ENCODE measurements at regions not wholly inside any gene's neighbourhood (a gene's known extent, or its start where the extent isn't known, plus 50 kb on each side); places are given as distances from the start of the nearest gene placed in this dataset.
A peak's percentile ranks its signal among the peaks of the same experiment; 100 is the strongest.

DNA sequence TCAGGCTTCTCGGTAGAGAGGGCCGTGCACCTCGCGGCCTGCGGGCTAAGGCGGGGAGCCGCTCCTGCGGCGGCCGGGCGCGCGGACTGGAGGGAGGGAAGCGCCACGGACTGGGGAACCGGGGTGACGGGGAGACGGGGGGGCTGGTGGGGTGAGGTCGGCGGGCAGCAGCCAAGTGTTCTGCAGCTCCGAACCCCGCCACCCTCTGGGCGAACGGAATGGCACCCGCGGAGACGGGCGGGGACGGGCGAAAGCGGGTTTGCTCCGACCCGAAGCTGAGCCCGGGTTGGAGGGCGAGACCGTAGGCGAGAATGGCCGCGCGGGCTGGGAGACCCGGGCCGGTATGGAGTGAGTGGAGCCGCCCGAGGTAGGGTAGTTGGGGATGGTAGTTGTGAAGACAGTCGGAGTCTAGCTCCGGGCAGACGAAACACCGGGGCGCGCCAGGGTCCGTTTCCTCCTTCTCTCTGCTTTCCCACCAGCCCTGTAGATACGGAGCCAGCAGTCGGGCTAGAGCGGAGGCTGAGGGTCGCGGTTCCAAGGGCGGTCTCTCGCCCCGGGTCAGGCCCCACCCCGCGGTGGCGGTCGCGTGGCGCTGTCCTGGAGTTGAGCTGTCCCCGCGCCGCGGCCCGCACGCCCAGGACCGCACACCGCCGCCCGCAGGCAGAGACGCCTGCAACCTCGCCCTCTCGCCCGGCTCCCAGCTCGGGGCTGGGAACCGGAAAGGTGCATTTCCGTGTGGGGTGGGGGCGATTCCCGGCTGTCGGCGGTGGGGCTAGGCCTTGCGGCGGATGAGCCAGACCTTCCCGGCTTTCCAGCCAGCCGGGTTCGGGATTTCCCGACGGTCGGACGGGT, 160.3 kb upstream of the SIX2 start:
- H3K4me3 ChIP-seq (ENCODE audit: low read length), result peak overlapping the region; percentile 48
- no peak for DNase-seq (ENCODE audit: low read depth, low spot score)

DNA sequence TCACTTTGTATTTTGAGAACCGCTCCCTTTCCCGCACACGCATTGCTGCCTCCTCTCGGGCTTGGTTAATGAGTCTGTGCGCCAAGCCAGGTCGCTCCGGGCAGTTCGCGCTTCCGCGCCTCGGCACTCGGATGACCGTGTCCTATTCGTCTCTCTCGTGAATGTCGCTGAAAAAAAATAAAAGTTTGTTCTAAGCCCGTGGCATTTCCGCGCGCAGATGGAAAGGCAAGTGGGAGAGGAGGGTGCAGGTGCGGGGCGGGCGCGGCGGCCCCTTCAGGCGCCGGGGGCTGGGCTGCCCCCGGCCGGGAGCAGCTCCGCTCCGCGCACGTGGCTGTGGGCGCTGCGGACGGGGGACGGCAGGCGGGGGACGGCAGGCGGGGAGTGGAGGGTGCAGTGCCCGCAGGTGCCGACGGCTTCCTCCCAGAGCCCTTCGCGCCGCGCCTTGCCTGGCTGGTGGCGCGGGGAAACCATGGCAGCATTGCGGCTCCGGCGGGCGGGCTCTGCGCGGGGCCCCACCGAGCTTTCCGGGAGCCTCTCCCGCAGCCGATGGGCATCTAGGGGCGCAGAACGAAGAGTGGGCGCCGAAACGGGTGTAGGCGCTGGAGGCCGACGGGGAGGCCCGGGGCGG, 159.6 kb upstream of the SIX2 start:
- no peak for DNase-seq (ENCODE audit: low read depth, low spot score)
- H3K4me3 ChIP-seq (ENCODE audit: low read length), result peak overlapping the region; percentile 48

DNA sequence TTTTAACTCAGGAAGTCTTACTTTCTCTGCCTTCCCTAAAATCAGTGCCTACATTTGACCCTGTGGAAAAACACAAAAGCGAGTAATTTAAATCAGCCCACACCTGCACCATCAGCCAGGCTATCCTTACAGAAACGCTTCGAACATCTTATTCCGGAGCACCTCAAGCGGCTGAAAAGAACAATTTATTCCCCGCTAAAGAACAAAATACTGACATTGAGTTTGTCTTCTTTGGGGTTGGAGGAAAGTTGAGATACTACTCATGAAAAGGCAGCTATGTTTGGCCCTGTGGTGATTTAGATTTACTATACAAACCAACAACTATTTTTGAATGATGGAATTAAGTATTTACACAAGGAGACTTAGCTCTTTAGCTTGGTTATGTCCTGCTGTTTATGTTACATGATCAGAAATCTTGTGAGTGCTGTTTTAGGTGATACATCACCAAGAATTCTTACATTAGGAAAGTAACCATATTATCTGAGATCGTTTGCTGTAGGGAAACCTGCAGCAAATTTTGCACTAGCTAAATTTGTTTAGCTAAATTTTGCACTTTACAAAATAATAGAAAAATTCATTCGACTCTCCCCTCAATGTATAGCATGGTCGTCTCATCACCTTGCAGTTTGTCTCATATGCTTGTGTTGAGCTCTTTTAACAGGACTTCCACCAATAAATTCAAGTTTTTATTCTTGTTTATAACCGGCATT, 158.8 kb upstream of the SIX2 start:
- DNase-seq (ENCODE audit: low read depth, low spot score), result no peak

DNA sequence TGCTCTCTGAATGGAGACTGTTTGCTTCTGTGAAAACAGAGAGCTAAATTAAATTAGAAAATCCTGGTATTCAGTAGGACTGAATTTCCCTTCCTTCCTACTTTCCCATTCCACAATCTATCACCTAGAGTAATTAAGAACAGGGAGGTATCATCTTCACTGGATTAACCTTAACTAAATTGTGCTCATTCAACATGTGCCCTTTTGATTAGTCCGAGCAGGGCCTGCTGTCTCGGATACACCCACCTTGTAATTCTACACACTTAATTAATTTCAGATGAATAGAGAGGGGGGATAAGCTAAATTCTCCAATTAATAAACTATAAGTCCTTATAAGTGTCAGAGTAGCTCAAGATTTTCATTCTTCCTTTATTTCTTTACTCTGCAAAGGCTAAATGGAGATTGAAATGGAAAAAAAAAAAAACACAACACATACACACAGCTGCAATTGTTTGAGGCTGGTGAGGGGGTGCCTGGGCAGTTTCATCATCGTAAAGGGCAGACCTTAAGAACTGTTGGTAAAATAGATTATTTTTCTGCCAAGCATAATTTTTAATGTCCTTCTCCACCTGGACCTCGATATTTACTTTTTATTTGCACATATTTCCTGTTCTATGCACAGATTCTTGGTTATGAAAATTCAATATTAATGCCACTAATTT, 157.1 kb upstream of the SIX2 start:
- no peak for DNase-seq (ENCODE audit: low read depth, low spot score)
- no peak overlapping the region for H3K4me3 ChIP-seq (ENCODE audit: low read length)

More for the DNA sequence above, 158.8 kb upstream of the SIX2 start:
- H3K4me3 ChIP-seq (ENCODE audit: low read length), result peak overlapping the region; percentile 48

DNA sequence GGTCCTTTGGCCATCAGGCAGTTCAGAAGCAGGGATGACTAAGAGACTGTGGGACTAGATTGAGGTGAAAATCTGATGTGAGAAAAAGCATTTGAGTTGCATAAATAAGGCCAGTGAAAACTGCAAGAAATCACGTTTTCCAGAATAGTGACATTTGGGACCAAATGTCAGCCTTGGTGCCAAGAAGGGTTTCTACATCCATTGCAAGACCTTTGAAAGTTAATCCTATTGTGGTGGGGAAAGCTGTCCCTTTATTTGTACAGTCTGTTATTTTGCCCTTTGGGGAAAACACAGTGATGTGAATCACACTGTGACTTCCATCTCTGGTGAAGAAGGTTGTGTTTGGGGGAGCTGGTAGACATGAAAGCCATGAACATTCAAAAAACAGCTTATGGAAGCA, 153.5 kb upstream of the SIX2 start:
- no peak overlapping the region for H3K4me3 ChIP-seq (ENCODE audit: low read length)
- no peak for DNase-seq (ENCODE audit: low read depth, low spot score)

DNA sequence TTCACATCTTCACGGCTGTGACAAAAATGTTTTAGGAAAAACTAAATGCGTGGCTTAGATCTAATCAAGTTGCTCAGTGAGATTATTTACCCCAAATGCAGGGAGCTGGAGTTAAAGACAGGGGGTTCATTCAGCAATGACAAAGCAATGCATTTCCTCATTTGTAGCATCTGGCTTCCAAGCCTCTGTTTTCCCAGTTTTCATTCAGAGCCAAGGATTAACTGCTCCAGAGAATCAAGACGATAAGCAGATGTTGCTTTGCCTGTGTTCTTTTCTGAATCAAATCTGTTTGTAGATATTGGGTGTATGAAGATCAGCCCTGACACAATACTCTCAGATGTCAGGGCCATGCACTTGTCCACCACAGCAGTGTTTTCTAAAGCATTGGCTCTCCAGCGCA, 147.4 kb upstream of the SIX2 start:
- no peak overlapping the region for H3K4me3 ChIP-seq (ENCODE audit: low read length)
- no peak for DNase-seq (ENCODE audit: low read depth, low spot score)

DNA sequence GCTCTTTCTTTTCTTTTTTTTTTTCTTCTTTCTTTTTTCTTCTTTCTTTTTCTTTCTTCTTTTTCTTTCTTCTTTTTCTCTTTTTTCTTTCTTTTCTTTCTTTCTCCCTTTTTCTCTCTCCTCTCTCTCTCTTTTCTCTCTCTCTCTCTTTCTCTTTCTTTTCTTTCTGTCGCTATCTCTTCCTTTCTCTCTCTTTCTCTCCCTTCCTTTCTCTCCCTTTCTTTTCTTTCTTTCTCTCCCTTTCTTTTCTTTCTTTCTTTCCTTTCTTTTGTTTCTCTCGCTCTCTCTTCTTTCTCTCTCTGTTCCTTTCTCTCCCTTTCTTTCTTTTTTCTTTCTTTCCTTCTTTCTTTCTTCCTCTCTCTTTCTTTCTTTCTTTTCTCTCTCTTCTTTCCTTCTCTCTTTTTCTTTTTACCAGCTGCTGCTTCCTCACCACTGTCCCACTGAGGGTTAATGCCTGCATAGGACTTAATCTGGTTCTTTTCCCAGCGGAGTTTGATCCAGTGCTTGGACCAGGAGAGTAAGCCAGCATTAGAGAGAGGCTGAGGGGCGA, 145.4 kb upstream of the SIX2 start:
- H3K4me3 ChIP-seq (ENCODE audit: low read length), result no peak overlapping the region
- no peak for DNase-seq (ENCODE audit: low read depth, low spot score)

DNA sequence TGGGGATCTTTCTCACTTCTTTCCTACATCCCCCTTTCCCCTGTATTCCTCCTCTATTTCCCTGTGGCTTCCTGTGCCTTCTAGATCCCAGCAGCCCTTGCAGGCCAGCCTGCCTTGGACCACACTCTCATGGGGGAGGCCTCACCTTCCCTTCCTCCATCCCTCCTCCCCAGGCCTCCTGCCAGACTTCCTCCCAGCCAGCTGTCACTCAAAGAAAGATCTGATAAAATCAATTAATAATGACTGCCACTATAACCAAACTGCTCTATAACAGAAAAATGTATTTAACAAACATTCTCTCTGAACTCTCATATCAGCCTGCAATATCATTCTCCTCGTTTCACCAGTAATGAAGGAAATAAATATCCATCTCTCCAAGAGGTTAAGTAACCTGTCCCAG, 144.9 kb upstream of the SIX2 start:
- no peak overlapping the region for H3K4me3 ChIP-seq (ENCODE audit: low read length)
- DNase-seq (ENCODE audit: low read depth, low spot score), result no peak

DNA sequence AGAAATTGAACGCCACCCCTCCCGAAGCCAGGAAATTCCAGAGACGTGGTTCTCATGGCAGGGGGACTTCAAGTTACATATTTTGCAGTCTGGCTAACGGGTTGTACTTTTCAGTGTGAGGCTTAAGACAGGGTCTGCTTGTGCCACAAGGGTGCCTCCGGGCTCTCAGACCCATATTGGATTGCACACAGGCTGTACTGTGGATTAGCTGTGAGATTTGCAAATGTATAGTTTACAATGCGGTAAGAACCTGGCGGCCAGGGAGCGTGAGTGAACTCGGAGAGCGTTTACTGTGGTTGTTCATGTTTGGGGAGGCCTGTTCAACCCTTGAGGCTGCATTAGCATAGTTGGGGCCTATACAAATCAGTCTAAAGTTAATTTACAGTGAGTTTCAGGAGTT, 143.9 kb upstream of the SIX2 start:
- no peak for DNase-seq (ENCODE audit: low read depth, low spot score)
- no peak overlapping the region for H3K4me3 ChIP-seq (ENCODE audit: low read length)

DNA sequence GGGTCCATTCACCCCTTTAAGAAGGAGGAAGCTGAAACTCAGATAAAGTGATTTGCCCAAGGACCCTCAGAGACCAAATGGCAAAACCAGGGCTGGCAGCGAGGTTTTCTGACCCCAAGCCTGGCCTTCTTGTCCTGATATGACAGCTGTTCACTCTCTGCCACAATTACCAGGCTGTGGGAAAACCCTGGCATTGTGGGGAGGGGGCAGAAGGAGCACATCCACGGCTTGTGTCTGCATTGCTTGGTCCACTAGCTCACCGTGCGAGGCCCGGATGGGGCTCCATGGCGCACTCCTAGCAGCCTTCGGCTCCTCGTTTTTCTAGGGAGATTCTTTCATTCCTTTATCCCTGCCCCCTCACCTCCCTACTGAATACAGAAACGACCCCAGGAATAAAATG, 143.4 kb upstream of the SIX2 start:
- H3K4me3 ChIP-seq (ENCODE audit: low read length), result no peak overlapping the region
- DNase-seq (ENCODE audit: low read depth, low spot score), result no peak

DNA sequence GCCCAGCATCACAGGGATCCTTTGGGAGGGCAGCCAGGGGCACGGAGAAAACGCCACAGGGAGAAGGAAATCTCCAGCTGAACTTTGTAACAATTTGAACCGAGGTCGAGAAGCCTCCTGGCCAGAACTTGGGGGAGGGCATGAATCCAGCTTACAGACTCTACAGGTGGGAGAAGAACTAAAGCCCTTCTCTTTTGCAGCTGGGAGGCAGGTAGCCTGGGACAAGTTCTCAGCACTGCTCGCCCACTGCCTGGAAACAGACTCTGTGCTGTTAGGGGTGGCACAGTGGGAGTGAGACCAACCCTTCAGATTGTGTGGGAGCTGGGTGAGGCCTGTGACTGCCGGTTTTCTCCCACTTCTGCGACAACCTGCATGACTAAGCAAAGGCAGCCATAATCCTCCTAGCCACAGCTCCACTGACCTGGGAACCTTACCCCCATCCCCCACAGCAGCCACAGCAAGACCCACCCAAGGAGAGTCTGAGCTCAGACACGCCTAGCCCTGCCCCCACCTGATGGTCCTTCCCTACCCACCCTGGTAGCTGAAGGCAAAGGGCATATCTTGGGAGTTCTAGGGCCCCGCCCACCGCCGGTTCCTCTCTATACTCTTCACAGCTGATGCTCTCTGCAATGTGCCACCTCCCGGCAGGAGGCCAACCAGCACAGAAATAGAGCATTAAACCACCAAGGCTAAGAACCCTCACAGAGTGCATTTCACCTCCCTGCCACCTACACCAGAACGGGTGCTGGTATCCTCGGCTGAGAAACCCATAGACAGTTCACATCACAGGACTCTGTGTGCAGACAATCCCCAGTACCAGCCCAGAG, 136.0 kb upstream of the SIX2 start:
- H3K4me3 ChIP-seq (ENCODE audit: low read length), result no peak overlapping the region
- no peak for DNase-seq (ENCODE audit: low read depth, low spot score)

DNA sequence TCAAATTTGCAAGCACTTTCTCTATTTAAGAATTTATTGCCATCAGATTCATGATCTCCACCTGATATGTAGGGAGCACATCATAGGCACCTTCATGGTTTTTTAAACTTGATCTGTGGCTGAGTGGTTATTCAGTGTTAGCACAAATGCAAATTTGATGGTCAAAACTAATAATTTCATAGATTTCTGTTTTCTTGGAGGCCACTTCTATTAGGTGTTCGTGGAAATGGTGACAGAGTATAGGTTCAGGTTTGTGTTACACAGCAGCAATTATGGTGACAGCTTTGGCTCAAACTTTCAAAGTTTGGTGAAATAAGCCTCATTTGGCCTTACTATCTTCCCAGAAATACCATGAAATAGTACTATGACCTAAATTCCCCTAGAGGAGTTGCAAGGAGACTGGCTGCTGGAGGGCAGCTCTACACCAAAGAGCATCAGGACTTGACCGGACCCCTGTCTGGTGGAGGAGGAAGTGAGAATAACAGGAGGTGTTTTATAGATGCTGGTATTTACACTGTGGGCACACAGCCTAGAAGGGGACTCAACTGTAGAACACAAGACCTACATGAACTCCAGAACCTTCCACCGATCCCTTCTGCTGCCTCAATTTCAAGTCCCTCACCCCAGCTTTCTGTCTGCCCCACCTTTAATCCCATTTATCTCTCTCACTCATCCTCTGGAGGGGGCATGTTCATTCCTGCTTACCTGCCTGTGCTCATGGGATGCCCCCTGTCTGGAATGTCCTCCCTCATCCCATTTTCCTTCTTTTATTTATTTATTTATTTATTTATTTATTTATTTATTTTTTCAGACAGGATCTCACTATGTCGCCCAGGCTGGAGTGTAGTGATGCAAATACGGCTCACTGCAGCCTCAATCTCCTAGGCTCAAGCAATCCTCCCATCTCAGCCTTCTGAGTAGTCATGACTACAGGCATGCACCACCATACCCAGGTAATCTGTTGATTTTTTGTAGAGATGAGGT, 132.9 kb upstream of the SIX2 start:
- no peak for DNase-seq (ENCODE audit: low read depth, low spot score)
- no peak overlapping the region for H3K4me3 ChIP-seq (ENCODE audit: low read length)

DNA sequence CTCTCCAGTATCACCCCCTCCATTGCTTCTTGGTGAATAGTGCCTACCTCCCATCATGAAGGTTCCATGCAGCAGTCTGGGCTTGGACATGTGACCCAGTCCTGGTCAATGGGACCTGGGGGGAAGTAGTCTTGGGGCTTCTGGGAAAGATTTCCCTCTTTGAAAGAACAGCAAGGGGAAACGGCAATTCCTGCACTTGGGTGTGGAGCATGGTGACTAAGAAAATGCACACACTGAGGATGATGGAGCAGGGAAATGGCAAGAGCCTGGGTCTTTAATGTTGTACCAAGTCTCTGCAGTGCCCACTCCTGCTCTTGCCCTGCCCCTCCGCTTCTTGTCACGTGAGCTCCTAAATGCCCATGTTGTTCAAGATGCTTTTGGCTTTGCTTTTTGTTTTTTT, 131.4 kb upstream of the SIX2 start:
- H3K4me3 ChIP-seq (ENCODE audit: low read length), result no peak overlapping the region
- DNase-seq (ENCODE audit: low read depth, low spot score), result no peak

DNA sequence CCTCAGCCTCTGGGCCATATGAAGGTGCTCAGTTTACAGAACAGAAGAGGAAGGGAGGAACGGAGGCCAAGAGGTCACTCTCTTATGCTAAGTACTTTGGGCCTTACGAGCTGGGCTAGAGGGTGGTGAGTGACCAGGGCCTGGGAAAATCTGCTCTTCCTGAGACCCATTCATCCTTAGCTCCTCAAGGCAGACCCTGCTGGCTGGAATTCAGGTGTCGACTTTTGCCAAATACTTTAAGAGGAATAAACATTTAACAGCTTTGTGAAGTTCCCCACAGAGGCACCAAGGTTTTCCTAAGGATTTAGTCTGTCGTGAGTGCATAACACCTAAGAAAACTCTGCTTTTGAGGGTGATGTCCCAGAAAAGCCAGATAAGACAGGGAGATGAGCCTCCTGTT, 129.7 kb upstream of the SIX2 start:
- H3K4me3 ChIP-seq (ENCODE audit: low read length), result no peak overlapping the region
- DNase-seq (ENCODE audit: low read depth, low spot score), result no peak

DNA sequence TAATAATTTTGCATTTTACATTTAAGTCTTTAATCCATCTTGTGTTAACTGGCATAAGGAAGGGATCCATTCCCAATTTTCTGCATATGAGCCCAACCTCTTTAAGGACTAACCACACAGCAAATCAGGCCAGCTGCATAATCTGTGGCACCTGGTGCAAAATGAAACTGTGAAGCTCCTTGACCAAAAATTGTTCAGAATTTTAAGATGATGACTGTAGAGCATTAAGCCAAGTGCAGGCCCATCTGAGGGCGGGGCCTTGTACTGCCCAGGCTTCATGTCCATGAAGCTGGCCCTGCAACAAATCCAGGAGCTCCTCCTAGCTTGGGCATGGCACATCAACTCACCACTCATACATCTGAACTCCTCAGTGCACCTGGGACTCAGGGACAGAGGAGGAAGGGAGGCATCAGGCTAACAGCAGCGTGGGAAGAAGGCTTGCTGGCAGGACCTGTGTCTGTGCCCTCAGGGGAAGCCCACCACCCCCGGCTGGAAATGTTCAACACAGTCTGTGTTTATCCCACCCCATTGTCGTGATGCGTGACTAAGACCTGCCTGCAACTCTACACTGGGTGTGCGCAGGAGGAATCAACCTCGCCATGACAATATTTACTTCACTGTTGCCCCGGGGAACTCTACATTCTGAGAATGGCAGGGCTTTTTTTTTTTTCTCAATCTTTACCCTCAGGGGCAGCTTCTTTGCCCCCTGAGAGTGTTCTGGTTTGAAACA, 128.9 kb upstream of the SIX2 start:
- H3K4me3 ChIP-seq (ENCODE audit: low read length), result no peak overlapping the region
- no peak for DNase-seq (ENCODE audit: low read depth, low spot score)

DNA sequence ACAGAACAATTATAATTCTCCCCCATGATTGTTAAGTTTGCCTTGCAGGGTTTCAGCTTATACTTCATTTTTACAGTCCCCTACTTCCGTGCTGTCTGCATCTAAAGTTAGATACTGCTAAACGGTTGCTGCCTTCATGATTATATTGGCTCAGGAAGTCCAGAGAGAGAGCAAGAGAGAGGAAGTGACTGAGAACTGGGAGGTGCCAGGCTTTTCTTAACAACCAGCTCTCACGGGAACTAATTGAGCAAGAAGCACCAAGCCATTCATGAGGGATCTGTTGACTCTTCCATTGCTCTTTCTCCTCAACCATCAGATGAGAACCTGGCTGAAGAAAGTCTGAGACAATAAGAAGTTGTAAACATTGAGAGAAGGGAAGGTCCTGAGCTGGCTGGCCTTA, 125.5 kb upstream of the SIX2 start:
- no peak overlapping the region for H3K4me3 ChIP-seq (ENCODE audit: low read length)
- peak; percentile 16 for DNase-seq (ENCODE audit: low read depth, low spot score)

DNA sequence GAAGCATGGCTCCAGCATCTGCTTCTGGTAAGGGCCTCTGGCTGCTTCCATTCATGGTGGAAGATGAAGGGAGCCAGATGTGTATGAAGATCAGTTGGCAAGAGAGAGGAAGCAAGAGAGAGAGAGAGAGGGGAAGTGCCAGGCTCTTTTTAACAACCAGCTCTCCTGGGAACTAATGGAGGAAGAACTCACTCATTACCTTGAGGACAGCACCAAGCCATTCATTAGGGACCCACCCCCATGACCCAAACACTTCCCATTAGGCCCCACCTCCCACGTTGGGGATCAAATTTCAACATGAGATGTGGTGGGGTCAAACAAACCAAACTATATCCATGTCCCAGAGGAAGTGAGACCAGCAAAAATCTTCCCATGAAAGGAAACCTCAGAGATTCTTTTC, 124.8 kb upstream of the SIX2 start:
- no peak overlapping the region for H3K4me3 ChIP-seq (ENCODE audit: low read length)
- DNase-seq (ENCODE audit: low read depth, low spot score), result no peak
